ENCODE measurements at regions not wholly inside any gene's neighbourhood (a gene's known extent, or its start where the extent isn't known, plus 50 kb on each side); places are given as distances from the start of the nearest gene placed in this dataset.

GRCh38 chr1:217191441-217191840, 439.4 kb downstream of the GPATCH2 start:
- no peak overlapping the region for H3K27ac ChIP-seq
- no peaks in the 10 kb centered on the region for H3K9me3 ChIP-seq
- no peaks in the 10 kb centered on the region for H3K27me3 ChIP-seq
- H3K4me1 ChIP-seq (ENCODE audit: control insufficient read depth in 1 of 2, insufficient read depth in 1 of 2, low read depth in 1 of 2, low read length in 1 of 2): no peaks in the 10 kb centered on the region
- H3K4me3 ChIP-seq (ENCODE audit: low read depth in 1 of 2, low read length in 1 of 2): no peak overlapping the region
- H3K36me3 ChIP-seq: no peaks in the 10 kb centered on the region
- no peak for TF ChIP-seq CTCF (IDR thresholded peaks at IDR 0.05)

- no peaks in the 10 kb centered on the region for H3K36me3 ChIP-seq
- H3K4me1 ChIP-seq (ENCODE audit: control insufficient read depth in 1 of 2, insufficient read depth in 1 of 2, low read depth in 1 of 2, low read length in 1 of 2): no peaks in the 10 kb centered on the region
- H3K27me3 ChIP-seq: no peaks in the 10 kb centered on the region
- H3K4me3 ChIP-seq (ENCODE audit: low read depth in 1 of 2, low read length in 1 of 2): no peak overlapping the region
- no peaks in the 10 kb centered on the region for H3K9me3 ChIP-seq
- no peak for TF ChIP-seq CTCF (IDR thresholded peaks at IDR 0.05)
- no peak overlapping the region for H3K27ac ChIP-seq
Observed at GRCh38 chr1:217190359-217190758, 440.5 kb downstream of the GPATCH2 start.

GRCh38 chr1:217189362-217189761, 441.5 kb downstream of the GPATCH2 start:
- H3K27me3 ChIP-seq: no peaks in the 10 kb centered on the region
- H3K27ac ChIP-seq: no peak overlapping the region
- H3K4me1 ChIP-seq (ENCODE audit: control insufficient read depth in 1 of 2, insufficient read depth in 1 of 2, low read depth in 1 of 2, low read length in 1 of 2): no peaks in the 10 kb centered on the region
- no peaks in the 10 kb centered on the region for H3K36me3 ChIP-seq
- H3K9me3 ChIP-seq: no peaks in the 10 kb centered on the region
- no peak for TF ChIP-seq CTCF (IDR thresholded peaks at IDR 0.05)
- no peak overlapping the region for H3K4me3 ChIP-seq (ENCODE audit: low read depth in 1 of 2, low read length in 1 of 2)

GRCh38 chr1:217188280-217189237, 442.3 kb downstream of the GPATCH2 start:
- H3K4me3 ChIP-seq (ENCODE audit: low read depth in 1 of 2, low read length in 1 of 2): no peak overlapping the region
- no peaks in the 10 kb centered on the region for H3K4me1 ChIP-seq (ENCODE audit: control insufficient read depth in 1 of 2, insufficient read depth in 1 of 2, low read depth in 1 of 2, low read length in 1 of 2)
- H3K36me3 ChIP-seq: no peaks in the 10 kb centered on the region
- no peak for TF ChIP-seq CTCF (IDR thresholded peaks at IDR 0.05)
- H3K27ac ChIP-seq: no peak overlapping the region
- no peaks in the 10 kb centered on the region for H3K27me3 ChIP-seq
- no peaks in the 10 kb centered on the region for H3K9me3 ChIP-seq

GRCh38 chr1:217186664-217187063, 444.2 kb downstream of the GPATCH2 start:
- Histone ChIP-seq H3K27me3 (no peaks in the 10 kb centered on the region), H3K36me3 (no peaks in the 10 kb centered on the region), H3K4me1 (ENCODE audit: control insufficient read depth in 1 of 2, insufficient read depth in 1 of 2, low read depth in 1 of 2, low read length in 1 of 2) (no peaks in the 10 kb centered on the region), H3K4me3 (ENCODE audit: low read depth in 1 of 2, low read length in 1 of 2) (no peak overlapping the region), H3K9me3 (no peaks in the 10 kb centered on the region), H3K27ac (no peak overlapping the region)
- TF ChIP-seq CTCF (IDR thresholded peaks at IDR 0.05): no peak
